DMS 273 (cell line): ENCODE measurements at regions not wholly inside any gene's neighbourhood (a gene's known extent, or its start where the extent isn't known, plus 50 kb on each side); places are given as distances from the start of the nearest gene placed in this dataset.
"Not testable (repeated sequence)": the region's sequence is repeated elsewhere in the genome, so short reads cannot be mapped to it uniquely, and the experiment has no call there.

ENCODE experiments used
- DNase-seq: peaks from one replicate; lab custom pipeline; 2025; ENCODE audit not compliant: unreplicated experiment; lab: John Stamatoyannopoulos, UW

GRCh38 chr5:12095808-12096281 is 191.6 kb upstream of the CTNND2 start:
- peak; percentile 81 for DNase-seq

GRCh38 chr5:12093586-12093985 is 189.3 kb upstream of the CTNND2 start:
- DNase-seq, result no peak

- no peak for DNase-seq
These were observed 176.5 kb upstream of the CTNND2 start for GRCh38 chr5:12080761-12081160.

- not testable (repeated sequence) for DNase-seq
These were observed 174.0 kb upstream of the CTNND2 start for GRCh38 chr5:12078286-12078685.

- no peak for DNase-seq
These were observed 169.2 kb upstream of the CTNND2 start for GRCh38 chr5:12073426-12073825.

- no peak for DNase-seq
These were observed 168.2 kb upstream of the CTNND2 start for GRCh38 chr5:12072441-12072840.

GRCh38 chr5:12071455-12071854 is 167.2 kb upstream of the CTNND2 start:
- no peak for DNase-seq

- peak; percentile 80 for DNase-seq
These were observed 119.5 kb upstream of the CTNND2 start for GRCh38 chr5:12023614-12024241.

- DNase-seq, result peak; percentile 13
These were observed 118.2 kb upstream of the CTNND2 start for GRCh38 chr5:12022444-12022843.

GRCh38 chr5:12019306-12019705 is 115.1 kb upstream of the CTNND2 start:
- no peak for DNase-seq

GRCh38 chr5:12017007-12017406 is 112.8 kb upstream of the CTNND2 start:
- no peak for DNase-seq

- peak; percentile 63 for DNase-seq
These were observed 112.0 kb upstream of the CTNND2 start for GRCh38 chr5:12016159-12016746.

GRCh38 chr5:12013351-12013750 is 109.1 kb upstream of the CTNND2 start:
- peak; percentile 32 for DNase-seq

GRCh38 chr5:12003680-12004079 is 99.4 kb upstream of the CTNND2 start:
- no peak for DNase-seq

GRCh38 chr5:11998397-11998796 is 94.2 kb upstream of the CTNND2 start:
- no peak for DNase-seq

GRCh38 chr5:11997942-11998341 is 93.7 kb upstream of the CTNND2 start:
- no peak for DNase-seq

- DNase-seq, result no peak
These were observed 88.3 kb upstream of the CTNND2 start for GRCh38 chr5:11992518-11992917.

- no peak for DNase-seq
These were observed 81.7 kb upstream of the CTNND2 start for GRCh38 chr5:11985993-11986392.

GRCh38 chr5:11984196-11984595 is 80.0 kb upstream of the CTNND2 start:
- no peak for DNase-seq

- no peak for DNase-seq
These were observed 77.7 kb upstream of the CTNND2 start for GRCh38 chr5:11981986-11982385.

- no peak for DNase-seq
These were observed 73.7 kb upstream of the CTNND2 start for GRCh38 chr5:11977904-11978303.

GRCh38 chr5:11973469-11973868 is 69.2 kb upstream of the CTNND2 start:
- DNase-seq, result no peak

- DNase-seq, result no peak
These were observed 59.0 kb upstream of the CTNND2 start for GRCh38 chr5:11963227-11963626.
